Breast epithelium (tissue), 4 donors: ENCODE measurements at regions not wholly inside any gene's neighbourhood (a gene's known extent, or its start where the extent isn't known, plus 50 kb on each side); places are given as distances from the start of the nearest gene placed in this dataset.

Source experiments
- DNase-seq, 2 donors: peaks; one replicate each; pipeline ENCODE4 v3.0.0-alpha.2; 2019; ENCODE audit warnings: low spot score in 2 of 2
- H3K27ac ChIP-seq, 2 donors: fragments of 200-600 bp; sonication (generic) in 1 of 2; one replicate each; pipeline ENCODE4 v1.5.1; 2016 to 2019; ENCODE audit warnings: mild to moderate bottlenecking in 1 of 2
- H3K27me3 ChIP-seq, 2 donors: fragments of 200-600 bp; sonication (generic) in 1 of 2; one replicate each; pipeline versions ENCODE4 v1.5.1 to v1.6.0; 2017 to 2019; ENCODE audit warnings: control low read depth in 1 of 2, mild to moderate bottlenecking in 1 of 2
- H3K36me3 ChIP-seq: fragments of 200-600 bp; one replicate; pipeline ENCODE4 v1.5.1; 2019
- H3K4me1 ChIP-seq, 2 donors: fragments of 200-600 bp; sonication (generic); one replicate each; pipeline ENCODE4 v1.5.1; 2016 to 2019; ENCODE audit warnings: control low read depth in 1 of 2
- H3K4me3 ChIP-seq, 3 donors: fragments of 200-600 bp; sonication (generic); 1 replicate in 2 of 3; 2 replicates in 1 of 3; pipeline ENCODE4 v1.5.1; 2016 to 2019; ENCODE audit warnings: mild to moderate bottlenecking in 3 of 3, moderate library complexity in 2 of 3
- H3K9me3 ChIP-seq, 2 donors: fragments of 200-600 bp; sonication (generic) in 1 of 2; one replicate each; pipeline ENCODE4 v1.5.1; 2016 to 2019; ENCODE audit warnings: control low read depth in 1 of 2
- CTCF ChIP-seq, 3 donors: fragments of 450-650 bp; IDR thresholded peaks; one replicate each; pipeline ENCODE4 v1.5.1; 2016 to 2017; ENCODE audit warnings: antibody characterized with exemption in 3 of 3, mild to moderate bottlenecking in 3 of 3, moderate library complexity in 3 of 3
- POLR2A ChIP-seq: fragments of 450-650 bp; IDR thresholded peaks from one replicate; pipeline ENCODE4 v1.6.1; 2016; ENCODE audit warnings: antibody characterized with exemption, mild to moderate bottlenecking, moderate library complexity
- POLR2AphosphoS5 ChIP-seq, 3 donors: sonication (generic); formaldehyde crosslinking; IDR thresholded peaks; one replicate each; pipeline ENCODE4 v1.6.1; 2017; ENCODE audit warnings: antibody characterized with exemption in 3 of 3
- intact Hi-C: fragments of 100-400 bp; cut with DNase I; formaldehyde crosslinking; loops from one replicate; pipeline ENCODE4 v1.15.1; 2023; ENCODE audit warnings: low total_unique reads

DNA sequence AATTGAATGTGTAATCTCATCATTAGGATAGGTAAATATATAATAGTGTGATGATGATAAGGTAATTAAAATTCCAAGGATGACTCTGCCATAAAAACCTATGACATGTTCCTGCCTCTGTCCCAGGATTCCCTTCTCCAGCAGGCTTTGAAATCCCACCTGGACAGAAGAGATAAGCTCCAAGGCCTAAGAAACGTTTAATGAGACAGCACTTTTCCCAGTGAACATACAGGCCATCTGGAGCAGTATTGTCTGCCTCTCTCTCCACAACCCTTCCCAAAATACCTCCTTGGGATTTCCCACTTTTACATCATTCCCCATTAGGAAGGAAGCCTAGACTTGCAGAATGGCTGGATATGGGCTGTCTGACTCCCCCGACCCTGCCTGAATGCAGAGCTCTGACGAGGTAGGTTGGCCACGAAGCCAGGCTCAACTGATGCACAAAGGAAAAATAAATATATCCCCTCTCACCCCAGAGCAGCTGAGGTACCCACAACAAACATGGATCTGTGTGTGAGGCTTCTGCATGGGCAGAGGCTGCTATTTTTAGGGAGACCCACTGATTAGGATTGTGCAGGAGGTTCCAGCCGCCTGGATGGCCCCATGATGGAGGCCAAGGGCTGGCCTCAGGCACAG lies 71.0 kb downstream of the TMPRSS5 start:
- H3K4me1 ChIP-seq = no peaks in the 10 kb centered on the region
- intact Hi-C loops = no loop called here
- H3K9me3 ChIP-seq = no peaks in the 10 kb centered on the region
- H3K27ac ChIP-seq = no peak overlapping the region
- no peaks in the 10 kb centered on the region for H3K36me3 ChIP-seq
- DNase-seq = no peak
- no peaks in the 10 kb centered on the region for H3K27me3 ChIP-seq
- no peak overlapping the region for H3K4me3 ChIP-seq
- TF ChIP-seq POLR2A = no peak
- TF ChIP-seq CTCF (IDR thresholded peaks at IDR 0.05) = no peak
- TF ChIP-seq POLR2AphosphoS5 (IDR thresholded peaks at IDR 0.05) = no peak

DNA sequence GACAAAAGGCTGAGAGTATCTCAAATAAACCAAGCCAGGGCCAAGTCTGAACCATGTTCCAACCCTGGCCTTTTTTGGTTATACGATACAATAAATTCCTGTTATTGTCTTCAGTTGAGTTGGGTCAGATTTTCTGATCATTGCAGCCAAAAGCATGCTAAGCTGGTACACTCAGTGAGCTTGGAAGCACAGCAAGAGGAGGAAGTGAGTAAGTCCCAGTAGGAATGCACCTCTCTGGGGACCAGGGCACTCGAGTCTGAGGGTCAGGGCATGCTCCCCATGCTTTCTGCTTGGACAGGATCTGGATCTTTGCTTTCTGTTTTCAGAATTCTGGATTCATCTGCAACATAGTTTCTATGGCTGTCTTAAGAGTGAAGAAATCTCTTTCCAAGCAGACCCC lies 73.1 kb downstream of the TMPRSS5 start:
- Histone ChIP-seq H3K27me3 (no peaks in the 10 kb centered on the region), H3K36me3 (no peaks in the 10 kb centered on the region), H3K27ac (no peak overlapping the region), H3K9me3 (no peaks in the 10 kb centered on the region), H3K4me3 (no peak overlapping the region), H3K4me1 (no peaks in the 10 kb centered on the region)
- DNase-seq = no peak
- intact Hi-C loops = no loop called here
- TF ChIP-seq CTCF (IDR thresholded peaks at IDR 0.05) (no peak), POLR2A (no peak), POLR2AphosphoS5 (IDR thresholded peaks at IDR 0.05) (no peak)

DNA sequence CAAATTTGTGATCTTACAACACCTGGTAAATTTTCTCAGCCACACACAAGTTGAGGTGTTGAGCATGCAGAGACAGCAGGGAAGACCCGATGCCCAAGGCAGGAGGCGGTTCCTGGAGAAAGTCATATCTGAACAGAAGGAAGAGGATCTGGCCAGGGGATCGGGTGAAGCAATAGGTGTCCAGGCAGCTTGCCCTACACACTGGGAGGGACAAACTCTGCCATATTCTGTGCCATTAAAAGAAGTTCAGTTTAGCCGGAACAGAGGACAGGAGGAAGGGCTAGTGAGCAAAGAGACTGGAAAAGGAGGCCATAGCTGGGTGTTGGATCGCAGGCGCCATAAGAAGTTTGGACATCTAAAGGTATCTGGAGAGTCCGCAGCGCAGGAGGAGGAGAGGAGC lies 76.5 kb downstream of the TMPRSS5 start:
- H3K36me3 ChIP-seq = no peaks in the 10 kb centered on the region
- no peaks in the 10 kb centered on the region for H3K4me1 ChIP-seq
- H3K27ac ChIP-seq = no peak overlapping the region
- H3K9me3 ChIP-seq = no peaks in the 10 kb centered on the region
- intact Hi-C loops = no loop called here
- no peak overlapping the region for H3K4me3 ChIP-seq
- DNase-seq = no peak
- TF ChIP-seq CTCF (IDR thresholded peaks at IDR 0.05) (no peak), POLR2A (no peak), POLR2AphosphoS5 (IDR thresholded peaks at IDR 0.05) (no peak)
- no peaks in the 10 kb centered on the region for H3K27me3 ChIP-seq

DNA sequence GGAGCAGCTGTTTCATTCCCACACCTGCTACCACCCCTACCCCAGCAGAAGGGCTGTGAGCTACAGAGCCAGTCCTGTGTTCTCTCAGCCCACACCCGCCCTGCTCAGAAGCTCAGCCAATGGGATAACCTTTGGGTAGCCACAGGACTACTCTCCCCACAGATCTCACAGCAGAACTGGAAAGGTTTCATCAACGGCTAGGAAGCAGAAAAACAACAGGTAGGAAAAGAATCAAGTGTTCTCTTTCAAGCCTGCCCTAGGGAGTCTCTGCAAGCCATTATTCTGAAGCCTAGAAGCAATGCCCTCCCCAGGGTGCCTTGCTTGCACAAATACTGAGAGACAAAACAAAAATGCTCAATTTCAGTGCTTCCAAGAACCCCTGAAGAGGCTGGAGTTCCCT lies 77.2 kb downstream of the TMPRSS5 start:
- Histone ChIP-seq H3K4me3 (no peak overlapping the region), H3K9me3 (no peaks in the 10 kb centered on the region), H3K4me1 (no peaks in the 10 kb centered on the region), H3K27ac (no peak overlapping the region), H3K27me3 (no peaks in the 10 kb centered on the region), H3K36me3 (no peaks in the 10 kb centered on the region)
- DNase-seq = no peak
- intact Hi-C loops = no loop called here
- TF ChIP-seq POLR2AphosphoS5 (IDR thresholded peaks at IDR 0.05) = no peak
- TF ChIP-seq CTCF (IDR thresholded peaks at IDR 0.05) = no peak

DNA sequence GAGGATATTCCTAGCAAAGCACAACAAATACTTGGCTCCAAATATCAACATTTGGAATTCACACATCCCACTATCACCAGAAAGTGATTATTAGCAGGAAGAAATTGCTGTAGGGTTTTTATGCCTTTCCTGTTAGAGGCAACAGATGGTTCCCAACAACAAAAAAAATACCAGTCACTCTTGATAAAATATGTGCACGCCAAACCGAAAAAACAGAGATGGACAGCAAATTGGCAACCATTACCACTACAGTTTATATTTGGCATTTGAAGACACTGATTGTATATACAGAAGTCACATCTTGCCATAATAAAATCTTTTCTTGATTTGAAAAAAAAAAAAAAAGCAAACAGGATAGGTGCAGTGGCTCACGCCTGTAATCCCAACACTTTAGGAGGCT lies 78.2 kb downstream of the TMPRSS5 start:
- no peaks in the 10 kb centered on the region for H3K9me3 ChIP-seq
- H3K27ac ChIP-seq = no peak overlapping the region
- no peaks in the 10 kb centered on the region for H3K27me3 ChIP-seq
- no peaks in the 10 kb centered on the region for H3K4me1 ChIP-seq
- intact Hi-C loops = no loop called here
- H3K36me3 ChIP-seq = no peaks in the 10 kb centered on the region
- no peak for DNase-seq
- no peak overlapping the region for H3K4me3 ChIP-seq
- TF ChIP-seq CTCF (IDR thresholded peaks at IDR 0.05) (no peak), POLR2AphosphoS5 (IDR thresholded peaks at IDR 0.05) (no peak), POLR2A (no peak)
